Spinal cord (tissue), 9 donors: ENCODE measurements at regions not wholly inside any gene's neighbourhood (a gene's known extent, or its start where the extent isn't known, plus 50 kb on each side); places are given as distances from the start of the nearest gene placed in this dataset.

Source experiments
- DNase-seq, 6 donors: peaks; one replicate each; pipeline versions ENCODE4 v3.0.0 to v3.0.0-alpha.2; 2013 to 2015; ENCODE audit warnings: low spot score in 6 of 6, low read depth in 4 of 6
- H3K27ac ChIP-seq: one replicate; pipeline ENCODE4 v1.5.1; 2013; ENCODE audit warnings: low read depth, low read length, control low read depth
- H3K27me3 ChIP-seq: one replicate; pipeline ENCODE4 v1.6.1; 2013; ENCODE audit warnings: low read length; ENCODE audit not compliant: control insufficient read depth, insufficient read depth
- H3K36me3 ChIP-seq: one replicate; pipeline ENCODE4 v1.6.1; 2013; ENCODE audit warnings: low read length; ENCODE audit not compliant: control insufficient read depth, insufficient read depth
- H3K4me1 ChIP-seq: one replicate; pipeline ENCODE4 v1.6.1; 2013; ENCODE audit warnings: low read length; ENCODE audit not compliant: control insufficient read depth, insufficient read depth
- H3K4me3 ChIP-seq: one replicate; pipeline ENCODE4 v1.5.1; 2013; ENCODE audit warnings: low read depth, low read length, control low read depth
- H3K9me3 ChIP-seq: one replicate; pipeline ENCODE4 v1.6.1; 2013; ENCODE audit warnings: low read length; ENCODE audit not compliant: control insufficient read depth, insufficient read depth
- WGBS: methylation state at CpG from one replicate; pipeline ENCODE4 v1.1.5; 2013; ENCODE audit warnings: missing lambda C conversion rate; ENCODE audit not compliant: insufficient coverage; 5-methylcytosine and 5-hydroxymethylcytosine counted together
- donor health status: healthy.

GRCh38 chr2:136257893-136258292 lies 139.9 kb upstream of the CXCR4 start:
- no peaks in the 10 kb centered on the region for H3K9me3 ChIP-seq
- H3K27ac ChIP-seq = no peak overlapping the region
- no peaks in the 10 kb centered on the region for H3K27me3 ChIP-seq
- H3K4me1 ChIP-seq = no peaks in the 10 kb centered on the region
- DNase-seq = no peak
- no CpG with 5 or more reads among the region's 1 CpG for WGBS
- no peak overlapping the region for H3K4me3 ChIP-seq
- no peaks in the 10 kb centered on the region for H3K36me3 ChIP-seq

- H3K9me3 ChIP-seq = no peaks in the 10 kb centered on the region
- no peak overlapping the region for H3K4me3 ChIP-seq
- H3K27ac ChIP-seq = no peak overlapping the region
- 75% methylated on average over 7 of the region's 9 CpGs for WGBS
- H3K36me3 ChIP-seq = no peaks in the 10 kb centered on the region
- DNase-seq = no peak
- peaks cover 3% of the 10 kb centered on the region for H3K4me1 ChIP-seq
- no peaks in the 10 kb centered on the region for H3K27me3 ChIP-seq
Observed at GRCh38 chr2:136255648-136256461, 137.9 kb upstream of the CXCR4 start.

- H3K4me3 ChIP-seq = no peak overlapping the region
- no peak overlapping the region for H3K27ac ChIP-seq
- WGBS = no CpG with 5 or more reads among the region's 3 CpGs
- H3K4me1 ChIP-seq = peaks cover 3% of the 10 kb centered on the region
- H3K27me3 ChIP-seq = no peaks in the 10 kb centered on the region
- DNase-seq = no peak
- no peaks in the 10 kb centered on the region for H3K36me3 ChIP-seq
- no peaks in the 10 kb centered on the region for H3K9me3 ChIP-seq
Observed at GRCh38 chr2:136255127-136255526, 137.2 kb upstream of the CXCR4 start.

- DNase-seq = no peak
- H3K4me3 ChIP-seq = no peak overlapping the region
- no peaks in the 10 kb centered on the region for H3K36me3 ChIP-seq
- H3K27ac ChIP-seq = no peak overlapping the region
- no peaks in the 10 kb centered on the region for H3K9me3 ChIP-seq
- 90% methylated on average over 2 of the region's 3 CpGs for WGBS
- no peaks in the 10 kb centered on the region for H3K27me3 ChIP-seq
- H3K4me1 ChIP-seq = peaks cover 3% of the 10 kb centered on the region
Observed at GRCh38 chr2:136254681-136255080, 136.7 kb upstream of the CXCR4 start.

DNA sequence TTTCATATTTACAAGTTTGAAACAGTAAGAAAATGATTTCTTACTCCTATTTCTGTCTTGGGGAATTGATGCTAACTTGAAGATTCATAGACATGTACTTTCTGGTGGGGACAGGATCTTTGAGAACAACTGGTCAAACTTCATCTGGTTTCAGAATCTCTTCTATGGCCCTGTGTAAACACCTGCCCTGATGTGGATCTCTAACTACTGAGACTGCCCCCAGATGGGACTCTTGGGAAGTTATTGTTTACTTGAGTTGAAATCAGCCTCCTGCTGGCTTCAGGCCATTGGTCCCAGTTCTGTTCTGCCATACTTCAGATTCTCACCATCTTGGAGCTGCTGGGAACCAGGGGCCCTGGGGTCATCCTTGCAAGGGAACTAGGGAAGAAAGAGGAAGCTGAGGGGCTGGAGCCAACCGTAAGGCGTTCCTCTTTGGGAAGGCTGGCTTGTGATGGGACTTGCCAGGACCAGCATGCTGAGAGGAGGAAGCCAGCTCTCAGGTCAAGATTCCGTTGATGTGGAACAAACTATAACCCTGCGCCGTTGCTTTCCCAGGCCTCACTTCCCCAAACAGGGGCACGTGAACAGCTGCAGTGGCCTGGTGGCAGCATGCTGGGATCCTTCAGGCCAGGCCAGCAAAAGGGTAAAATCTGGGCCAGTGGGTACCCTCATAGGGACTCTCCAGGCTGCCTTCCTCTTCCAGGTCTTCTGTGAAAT lies 135.5 kb upstream of the CXCR4 start:
- Histone ChIP-seq H3K4me3 (no peak overlapping the region), H3K4me1 (peaks cover 3% of the 10 kb centered on the region), H3K27ac (no peak overlapping the region), H3K9me3 (no peaks in the 10 kb centered on the region), H3K36me3 (no peaks in the 10 kb centered on the region), H3K27me3 (no peaks in the 10 kb centered on the region)
- 88% methylated on average over 6 of the region's 6 CpGs for WGBS
- no peak for DNase-seq

- no peak overlapping the region for H3K27ac ChIP-seq
- H3K36me3 ChIP-seq = no peaks in the 10 kb centered on the region
- no peaks in the 10 kb centered on the region for H3K27me3 ChIP-seq
- H3K9me3 ChIP-seq = no peaks in the 10 kb centered on the region
- 67% methylated on average over 4 of the region's 5 CpGs for WGBS
- H3K4me3 ChIP-seq = no peak overlapping the region
- H3K4me1 ChIP-seq = peaks cover 3% of the 10 kb centered on the region
- peak in 1 of 6 donors; percentile 70 for DNase-seq
Observed at GRCh38 chr2:136251885-136252585, 134.1 kb upstream of the CXCR4 start.

DNA sequence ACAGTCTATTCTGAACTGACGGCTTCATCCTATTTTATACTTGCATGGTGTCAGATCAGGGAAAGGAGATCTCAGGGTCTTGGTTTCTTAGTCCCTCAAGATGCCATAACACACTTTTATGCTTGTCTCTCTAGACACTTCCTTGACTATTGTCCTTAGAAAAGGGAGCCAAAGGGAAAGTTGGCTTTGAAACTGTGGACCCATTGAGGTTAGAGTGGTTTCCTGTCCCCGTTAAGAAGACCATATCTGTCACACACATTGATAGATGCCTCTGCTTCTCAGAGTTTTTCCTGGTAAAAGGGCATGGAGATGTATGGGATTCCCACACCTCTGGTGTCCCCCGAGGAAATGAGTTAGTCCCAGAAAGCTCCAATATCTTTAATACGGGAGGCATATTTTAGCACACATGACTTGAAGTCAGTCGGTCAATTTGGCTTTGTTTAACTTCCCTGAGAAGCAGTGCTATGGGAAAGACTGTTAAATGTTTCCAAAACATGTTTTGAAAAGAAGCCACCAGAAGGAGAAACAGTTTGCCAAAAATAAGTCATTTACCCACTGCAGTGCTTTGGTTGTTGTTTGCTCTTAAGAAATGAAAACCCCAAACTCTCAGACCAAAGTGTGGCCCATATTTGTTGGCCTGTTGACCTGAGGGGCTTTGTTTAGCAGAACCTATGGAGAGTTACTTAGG lies 133.4 kb upstream of the CXCR4 start:
- Histone ChIP-seq H3K9me3 (no peaks in the 10 kb centered on the region), H3K36me3 (no peaks in the 10 kb centered on the region), H3K4me3 (no peak overlapping the region), H3K4me1 (peaks cover 5% of the 10 kb centered on the region), H3K27ac (no peak overlapping the region), H3K27me3 (no peaks in the 10 kb centered on the region)
- WGBS = 60% methylated on average over 1 of the region's 5 CpGs
- no peak for DNase-seq

- Histone ChIP-seq H3K9me3 (no peaks in the 10 kb centered on the region), H3K36me3 (no peaks in the 10 kb centered on the region), H3K4me1 (peaks cover 17% of the 10 kb centered on the region), H3K27me3 (no peaks in the 10 kb centered on the region), H3K27ac (no peak overlapping the region), H3K4me3 (no peak overlapping the region)
- 64% methylated on average over 3 of the region's 3 CpGs for WGBS
- DNase-seq = no peak
Observed at GRCh38 chr2:136250131-136250530, 132.2 kb upstream of the CXCR4 start.

DNA sequence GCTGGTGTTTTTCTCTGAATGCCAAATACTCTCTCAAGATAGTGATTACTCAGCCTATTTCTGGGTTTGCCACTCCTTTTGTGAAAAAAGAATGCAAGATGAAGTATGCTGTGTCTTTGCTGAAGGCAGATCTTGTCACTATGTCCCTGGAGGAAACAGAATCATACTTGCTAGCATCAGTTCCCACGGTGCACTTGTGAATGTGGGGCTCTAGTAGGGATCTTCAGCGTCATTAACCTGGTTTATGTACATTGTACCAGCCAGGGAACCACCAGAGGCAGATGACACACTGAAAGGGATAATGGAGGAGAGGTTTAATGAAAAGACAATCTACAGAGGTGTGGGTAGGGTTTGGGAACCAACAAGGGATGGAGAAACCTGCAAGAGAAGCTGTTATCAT lies 131.0 kb upstream of the CXCR4 start:
- Histone ChIP-seq H3K27ac (no peak overlapping the region), H3K4me1 (peaks cover 24% of the 10 kb centered on the region), H3K9me3 (no peaks in the 10 kb centered on the region), H3K4me3 (no peak overlapping the region), H3K27me3 (no peaks in the 10 kb centered on the region), H3K36me3 (no peaks in the 10 kb centered on the region)
- no peak for DNase-seq
- WGBS = 88% methylated on average over 2 of the region's 2 CpGs
